ENCODE measurements at regions not wholly inside any gene's neighbourhood (a gene's known extent, or its start where the extent isn't known, plus 50 kb on each side); places are given as distances from the start of the nearest gene placed in this dataset.

- no peak for TF ChIP-seq POU2F2 (IDR thresholded peaks at IDR 0.05; ENCODE audit: low read depth, low read length)
- DNase-seq (ENCODE audit: insufficient read length, low spot score) (no peak), FAIRE-seq (no peak)
These were observed 528.6 kb downstream of the FUT8 start for GRCh38 chr14:65941091-65941490.

DNA sequence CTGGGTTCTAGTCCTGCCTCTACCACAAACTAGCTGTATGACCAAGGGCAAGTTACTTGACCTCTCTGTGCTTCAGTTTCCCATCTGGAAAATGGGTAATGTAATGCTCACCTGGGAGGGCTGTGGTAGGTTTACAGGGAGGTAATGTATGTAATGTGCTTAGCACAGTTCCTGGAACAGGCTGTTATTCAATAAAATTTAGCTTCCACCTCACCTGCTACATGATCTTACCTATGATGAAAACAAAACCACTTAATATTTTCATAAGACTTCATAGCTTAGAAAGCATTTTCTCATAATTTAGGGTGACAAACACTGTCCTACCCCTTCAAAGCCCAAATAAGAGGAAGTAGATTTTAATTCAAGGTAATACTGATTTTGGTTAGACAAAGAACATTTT, 530.6 kb downstream of the FUT8 start:
- FAIRE-seq = no peak
- no peak for DNase-seq (ENCODE audit: insufficient read length, low spot score)
- TF ChIP-seq POLR2AphosphoS5 (IDR thresholded peaks at IDR 0.05; ENCODE audit: low read depth, low read length) = no peak
- TF ChIP-seq POLR2A (IDR thresholded peaks at IDR 0.05; ENCODE audit: low read depth, low read length) = no peak
- TF ChIP-seq SPI1 (IDR thresholded peaks at IDR 0.05; ENCODE audit: low read depth, low read length) = no peak
- no peak for TF ChIP-seq POU2F2 (IDR thresholded peaks at IDR 0.05; ENCODE audit: low read depth, low read length)
- TF ChIP-seq PAX5 (IDR thresholded peaks at IDR 0.05; ENCODE audit: insufficient read depth, low read length, severe bottlenecking) = no peak
- TF ChIP-seq TAF1 (IDR thresholded peaks at IDR 0.05; ENCODE audit: low read depth, low read length) = no peak

DNA sequence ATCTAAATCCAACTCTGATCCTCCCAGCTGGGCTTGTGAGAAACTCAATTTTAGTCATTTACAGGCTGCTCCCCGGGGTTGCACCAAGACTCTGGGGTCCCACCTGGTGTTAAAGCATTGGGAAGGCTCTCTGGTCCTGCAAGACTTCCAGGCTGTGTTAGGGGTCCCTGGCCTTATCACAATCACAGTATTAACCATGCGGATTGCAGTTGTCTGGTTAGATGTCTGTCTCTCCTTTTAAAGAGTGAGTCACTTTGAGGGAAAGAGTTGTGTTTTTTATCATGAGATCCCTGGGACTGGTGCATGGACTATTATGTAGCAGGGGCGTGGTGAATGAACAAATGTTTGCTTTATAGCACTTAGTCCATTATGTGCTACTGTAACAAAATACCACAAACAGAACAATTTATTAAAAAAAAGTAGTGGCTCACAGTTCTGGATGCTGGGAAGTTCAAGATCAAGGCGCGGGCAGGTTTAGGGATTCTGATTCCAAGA, 531.4 kb downstream of the FUT8 start:
- no peak for DNase-seq (ENCODE audit: insufficient read length, low spot score)
- TF ChIP-seq POU2F2 (IDR thresholded peaks at IDR 0.05; ENCODE audit: low read depth, low read length) (no peak), PAX5 (IDR thresholded peaks at IDR 0.05; ENCODE audit: insufficient read depth, low read length, severe bottlenecking) (no peak), POLR2A (IDR thresholded peaks at IDR 0.05; ENCODE audit: low read depth, low read length) (no peak), TAF1 (IDR thresholded peaks at IDR 0.05; ENCODE audit: low read depth, low read length) (no peak), SPI1 (IDR thresholded peaks at IDR 0.05; ENCODE audit: low read depth, low read length) (no peak), POLR2AphosphoS5 (IDR thresholded peaks at IDR 0.05; ENCODE audit: low read depth, low read length) (no peak)
- no peak for FAIRE-seq

DNA sequence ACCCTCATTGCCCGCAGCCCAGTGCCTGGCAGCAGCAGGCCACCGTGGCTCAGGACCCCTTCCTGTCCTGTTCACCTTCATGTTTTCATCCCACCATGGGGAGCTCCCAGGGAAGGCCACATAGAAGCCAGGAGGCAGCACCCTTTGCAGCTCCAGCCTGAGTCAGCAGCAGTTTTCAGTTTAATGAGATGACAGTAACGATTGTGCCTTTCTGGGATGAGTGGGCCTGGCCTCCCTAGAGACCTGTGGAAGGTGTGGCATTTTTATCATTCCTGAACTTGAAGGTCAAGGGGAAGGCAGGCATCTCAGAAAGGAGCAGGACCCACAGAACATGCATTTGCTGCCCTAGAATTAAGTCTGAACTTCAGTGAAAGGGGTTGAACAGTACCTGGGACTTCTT, 532.8 kb downstream of the FUT8 start:
- FAIRE-seq (no peak), DNase-seq (ENCODE audit: insufficient read length, low spot score) (no peak)
- TF ChIP-seq TAF1 (IDR thresholded peaks at IDR 0.05; ENCODE audit: low read depth, low read length) (no peak), POLR2A (IDR thresholded peaks at IDR 0.05; ENCODE audit: low read depth, low read length) (no peak), SPI1 (IDR thresholded peaks at IDR 0.05; ENCODE audit: low read depth, low read length) (no peak), POU2F2 (IDR thresholded peaks at IDR 0.05; ENCODE audit: low read depth, low read length) (no peak), POLR2AphosphoS5 (IDR thresholded peaks at IDR 0.05; ENCODE audit: low read depth, low read length) (no peak), PAX5 (IDR thresholded peaks at IDR 0.05; ENCODE audit: insufficient read depth, low read length, severe bottlenecking) (no peak)

GRCh38 chr14:65946494-65946893, 534.0 kb downstream of the FUT8 start:
- TF ChIP-seq PAX5 (IDR thresholded peaks at IDR 0.05; ENCODE audit: insufficient read depth, low read length, severe bottlenecking) = no peak
- DNase-seq (ENCODE audit: insufficient read length, low spot score) (no peak), FAIRE-seq (peak; percentile 9)

DNA sequence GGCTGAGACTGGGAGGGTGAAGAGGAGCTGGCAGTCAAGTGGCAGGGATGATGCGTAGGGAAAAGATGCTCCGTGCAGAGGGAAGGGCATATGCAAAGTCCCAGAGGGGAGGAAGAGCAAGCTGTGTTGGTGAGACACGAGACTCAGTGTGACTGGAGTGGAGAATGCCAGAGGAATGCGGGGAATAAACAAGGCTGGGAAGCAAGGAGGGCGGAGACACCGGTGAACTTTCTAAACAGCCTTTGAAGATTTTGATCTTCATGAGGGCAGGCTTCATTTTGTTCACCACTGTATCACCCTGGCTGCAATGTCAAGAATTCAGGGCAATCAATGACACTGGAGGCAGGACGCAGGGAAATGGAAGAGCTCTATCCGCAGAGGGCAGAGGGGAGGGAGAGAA, 535.8 kb downstream of the FUT8 start:
- FAIRE-seq (no peak), DNase-seq (ENCODE audit: insufficient read length, low spot score) (no peak)
- no peak for TF ChIP-seq TAF1 (IDR thresholded peaks at IDR 0.05; ENCODE audit: low read depth, low read length)
- no peak for TF ChIP-seq SPI1 (IDR thresholded peaks at IDR 0.05; ENCODE audit: low read depth, low read length)
- no peak for TF ChIP-seq POLR2AphosphoS5 (IDR thresholded peaks at IDR 0.05; ENCODE audit: low read depth, low read length)
- TF ChIP-seq PAX5 (IDR thresholded peaks at IDR 0.05; ENCODE audit: insufficient read depth, low read length, severe bottlenecking) = no peak
- TF ChIP-seq POU2F2 (IDR thresholded peaks at IDR 0.05; ENCODE audit: low read depth, low read length) = no peak
- TF ChIP-seq POLR2A (IDR thresholded peaks at IDR 0.05; ENCODE audit: low read depth, low read length) = no peak

GRCh38 chr14:65949711-65950516, 536.3 kb upstream of the CCDC196 start:
- DNase-seq (ENCODE audit: insufficient read length, low spot score) = no peak
- FAIRE-seq = peak; percentile 88
- TF ChIP-seq POLR2AphosphoS5 (IDR thresholded peaks at IDR 0.05; ENCODE audit: low read depth, low read length) (no peak), SPI1 (IDR thresholded peaks at IDR 0.05; ENCODE audit: low read depth, low read length) (no peak), PAX5 (IDR thresholded peaks at IDR 0.05; ENCODE audit: insufficient read depth, low read length, severe bottlenecking) (no peak), POLR2A (IDR thresholded peaks at IDR 0.05; ENCODE audit: low read depth, low read length) (no peak), TAF1 (IDR thresholded peaks at IDR 0.05; ENCODE audit: low read depth, low read length) (no peak)

- FAIRE-seq (no peak), DNase-seq (ENCODE audit: insufficient read length, low spot score) (no peak)
- TF ChIP-seq SPI1 (IDR thresholded peaks at IDR 0.05; ENCODE audit: low read depth, low read length) = no peak
- TF ChIP-seq POLR2AphosphoS5 (IDR thresholded peaks at IDR 0.05; ENCODE audit: low read depth, low read length) = no peak
- no peak for TF ChIP-seq POU2F2 (IDR thresholded peaks at IDR 0.05; ENCODE audit: low read depth, low read length)
- no peak for TF ChIP-seq TAF1 (IDR thresholded peaks at IDR 0.05; ENCODE audit: low read depth, low read length)
- no peak for TF ChIP-seq POLR2A (IDR thresholded peaks at IDR 0.05; ENCODE audit: low read depth, low read length)
- no peak for TF ChIP-seq PAX5 (IDR thresholded peaks at IDR 0.05; ENCODE audit: insufficient read depth, low read length, severe bottlenecking)
These were observed 531.2 kb upstream of the CCDC196 start for GRCh38 chr14:65954942-65955341.

DNA sequence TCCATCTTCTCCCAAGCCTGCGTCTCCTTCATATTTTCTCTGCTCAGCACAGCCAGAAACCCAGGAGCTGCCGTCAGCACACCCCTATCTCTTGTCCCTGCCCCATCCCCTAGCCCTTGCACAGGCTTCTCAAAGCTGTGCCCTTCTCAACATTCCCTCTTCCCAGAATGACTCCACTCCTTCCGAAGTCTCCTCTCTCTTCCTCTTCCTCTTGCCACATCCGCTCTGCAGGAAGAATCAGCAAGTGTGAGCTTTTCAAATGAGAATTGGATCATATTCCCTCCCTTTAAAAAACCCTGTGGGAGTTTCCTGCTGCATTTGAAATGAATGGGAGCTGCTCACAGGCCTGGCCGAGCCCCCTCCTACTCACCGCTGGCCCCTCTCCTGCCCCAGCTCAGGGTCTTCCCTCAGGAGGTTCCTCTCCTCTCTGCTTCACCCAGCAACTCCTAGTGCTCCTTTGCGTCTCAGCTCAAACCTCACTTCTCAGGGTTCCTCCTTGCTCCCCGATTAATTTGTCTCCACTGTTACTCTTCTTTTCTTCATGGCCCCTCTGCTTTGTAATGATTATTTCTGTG, 528.5 kb upstream of the CCDC196 start:
- DNase-seq (ENCODE audit: insufficient read length, low spot score) = no peak
- TF ChIP-seq PAX5 (IDR thresholded peaks at IDR 0.05; ENCODE audit: insufficient read depth, low read length, severe bottlenecking) (no peak), POLR2AphosphoS5 (IDR thresholded peaks at IDR 0.05; ENCODE audit: low read depth, low read length) (no peak), SPI1 (IDR thresholded peaks at IDR 0.05; ENCODE audit: low read depth, low read length) (no peak), POU2F2 (IDR thresholded peaks at IDR 0.05; ENCODE audit: low read depth, low read length) (no peak), POLR2A (IDR thresholded peaks at IDR 0.05; ENCODE audit: low read depth, low read length) (no peak), TAF1 (IDR thresholded peaks at IDR 0.05; ENCODE audit: low read depth, low read length) (no peak)
- no peak for FAIRE-seq

Measured in GM12891 (cell line).